BLaER1 treated with 17β-estradiol and CSF1 and Interleukin-3, amounts not matched to agents 10 nM and 100 nM (cell line): ENCODE measurements at regions not wholly inside any gene's neighbourhood (a gene's known extent, or its start where the extent isn't known, plus 50 kb on each side); places are given as distances from the start of the nearest gene placed in this dataset.

Experiments used
- H3K27ac ChIP-seq, 11 experiments: shearing (Covaris generic); formaldehyde crosslinking; 2 replicates each; pipeline ENCODE4 v1.8.1; 2022
- H3K27me3 ChIP-seq, 11 experiments: shearing (Covaris generic); formaldehyde crosslinking; 2 replicates each; pipeline ENCODE4 v1.8.1; 2022
- H3K36me3 ChIP-seq, 11 experiments: shearing (Covaris generic); formaldehyde crosslinking; 2 replicates each; pipeline ENCODE4 v1.8.1; 2022
- H3K4me1 ChIP-seq, 10 experiments: shearing (Covaris generic); formaldehyde crosslinking; 2 replicates each; pipeline ENCODE4 v1.8.1; 2022
- H3K4me2 ChIP-seq, 11 experiments: shearing (Covaris generic); formaldehyde crosslinking; 2 replicates each; pipeline ENCODE4 v1.8.1; 2022
- H3K4me3 ChIP-seq, 10 experiments: shearing (Covaris generic); formaldehyde crosslinking; 2 replicates each; pipeline ENCODE4 v1.8.1; 2022
- H3K9ac ChIP-seq, 11 experiments: shearing (Covaris generic); formaldehyde crosslinking; 2 replicates each; pipeline ENCODE4 v1.8.1; 2022
- H3K9me3 ChIP-seq, 11 experiments: shearing (Covaris generic); formaldehyde crosslinking; replicated peaks in 1 of 11; 2 replicates each; pipeline ENCODE4 v1.8.1; 2022
- H4K20me1 ChIP-seq, 11 experiments: shearing (Covaris generic); formaldehyde crosslinking; 2 replicates each; pipeline ENCODE4 v1.8.1; 2022
- Cebpa-rat ChIP-seq, 11 experiments: shearing (Covaris generic); IDR thresholded peaks; 2 replicates each; pipeline ENCODE4 v1.8.1; 2022

- H3K9me3 ChIP-seq: no peaks in the 10 kb centered on the region
- no peaks in the 10 kb centered on the region for H3K4me1 ChIP-seq
- TF ChIP-seq Cebpa-rat (IDR thresholded peaks at IDR 0.05): no peak
- H3K4me2 ChIP-seq: no peak overlapping the region
- no peak overlapping the region for H3K27ac ChIP-seq
- no peaks in the 10 kb centered on the region for H3K36me3 ChIP-seq
- no peak overlapping the region for H3K9ac ChIP-seq
- no peak overlapping the region for H3K4me3 ChIP-seq
- no peaks in the 10 kb centered on the region for H4K20me1 ChIP-seq
- no peaks in the 10 kb centered on the region for H3K27me3 ChIP-seq
Measured at GRCh38 chr1:194174528-194174927, 988.1 kb upstream of the B3GALT2 start.

GRCh38 chr1:194171596-194171995 is 985.2 kb upstream of the B3GALT2 start:
- Histone ChIP-seq H3K4me1 (no peaks in the 10 kb centered on the region), H3K27me3 (no peaks in the 10 kb centered on the region), H3K4me3 (no peak overlapping the region), H3K9me3 (peaks cover 0 to 6% (median 0%) of the 10 kb centered on the region in 11 experiments; a peak in 5 of 22 replicates), H4K20me1 (no peaks in the 10 kb centered on the region), H3K27ac (no peak overlapping the region), H3K36me3 (no peaks in the 10 kb centered on the region), H3K4me2 (no peak overlapping the region), H3K9ac (no peak overlapping the region)
- TF ChIP-seq Cebpa-rat (IDR thresholded peaks at IDR 0.05): no peak

GRCh38 chr1:194167956-194168640 is 981.7 kb upstream of the B3GALT2 start:
- TF ChIP-seq Cebpa-rat (IDR thresholded peaks at IDR 0.05): no peak
- H3K4me3 ChIP-seq: no peak overlapping the region

GRCh38 chr1:194164755-194165154 is 978.3 kb upstream of the B3GALT2 start:
- no peak for TF ChIP-seq Cebpa-rat (IDR thresholded peaks at IDR 0.05)

More at GRCh38 chr1:194167956-194168640, 981.7 kb upstream of the B3GALT2 start:
- Histone ChIP-seq H3K4me2 (no peak overlapping the region), H3K4me1 (no peaks in the 10 kb centered on the region), H3K9me3 (peaks cover 0 to 6% (median 0%) of the 10 kb centered on the region in 11 experiments; a peak in 5 of 22 replicates), H3K36me3 (no peaks in the 10 kb centered on the region), H3K27me3 (no peaks in the 10 kb centered on the region), H3K27ac (no peak overlapping the region), H4K20me1 (no peaks in the 10 kb centered on the region), H3K9ac (no peak overlapping the region)

DNA sequence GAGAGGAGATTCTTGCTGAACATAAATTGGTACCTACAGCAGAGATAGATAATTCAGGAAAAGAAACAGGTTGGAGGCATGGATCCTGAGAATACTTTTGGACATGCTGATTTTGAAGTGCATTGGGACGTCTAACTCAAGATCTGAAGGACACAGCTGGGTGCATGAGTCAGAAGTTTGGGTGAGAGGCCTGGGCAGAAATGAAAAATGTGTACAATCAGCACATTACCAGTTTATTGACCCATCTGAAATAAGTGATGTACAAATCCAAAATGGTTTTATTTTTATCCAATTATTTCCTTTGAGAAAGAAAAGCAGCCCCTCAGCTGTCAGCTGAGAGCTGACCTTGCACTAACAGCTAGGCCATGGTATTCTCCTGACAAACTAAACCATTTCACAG is 975.2 kb upstream of the B3GALT2 start:
- H3K4me2 ChIP-seq: no peak overlapping the region
- H3K27me3 ChIP-seq: no peaks in the 10 kb centered on the region
- no peak overlapping the region for H3K4me3 ChIP-seq
- peaks cover 4 to 8% (median 6%) of the 10 kb centered on the region in 11 experiments; a peak in 14 of 22 replicates for H3K9me3 ChIP-seq
- H3K4me1 ChIP-seq: no peaks in the 10 kb centered on the region
- TF ChIP-seq Cebpa-rat (IDR thresholded peaks at IDR 0.05): no peak
- H3K9ac ChIP-seq: no peak overlapping the region
- H3K27ac ChIP-seq: no peak overlapping the region
- H3K36me3 ChIP-seq: no peaks in the 10 kb centered on the region
- H4K20me1 ChIP-seq: no peaks in the 10 kb centered on the region

More at GRCh38 chr1:194164755-194165154, 978.3 kb upstream of the B3GALT2 start:
- Histone ChIP-seq H3K27me3 (no peaks in the 10 kb centered on the region), H3K4me2 (no peak overlapping the region), H3K27ac (no peak overlapping the region), H3K9me3 (peaks cover 0 to 6% (median 0%) of the 10 kb centered on the region in 11 experiments; a peak in 5 of 22 replicates), H3K9ac (no peak overlapping the region), H3K4me3 (no peak overlapping the region), H3K36me3 (no peaks in the 10 kb centered on the region), H4K20me1 (no peaks in the 10 kb centered on the region), H3K4me1 (no peaks in the 10 kb centered on the region)

GRCh38 chr1:194159941-194160340 is 973.5 kb upstream of the B3GALT2 start:
- H4K20me1 ChIP-seq: no peaks in the 10 kb centered on the region
- H3K9me3 ChIP-seq: peaks cover 4 to 8% (median 6%) of the 10 kb centered on the region in 11 experiments; a peak in 14 of 22 replicates
- no peak overlapping the region for H3K4me2 ChIP-seq
- no peak overlapping the region for H3K27ac ChIP-seq
- no peaks in the 10 kb centered on the region for H3K4me1 ChIP-seq
- no peak overlapping the region for H3K4me3 ChIP-seq
- TF ChIP-seq Cebpa-rat (IDR thresholded peaks at IDR 0.05): no peak
- no peaks in the 10 kb centered on the region for H3K36me3 ChIP-seq
- H3K27me3 ChIP-seq: no peaks in the 10 kb centered on the region
- H3K9ac ChIP-seq: no peak overlapping the region

GRCh38 chr1:194155962-194156361 is 969.5 kb upstream of the B3GALT2 start:
- TF ChIP-seq Cebpa-rat (IDR thresholded peaks at IDR 0.05): no peak
- H3K9me3 ChIP-seq: peaks cover 4 to 8% (median 6%) of the 10 kb centered on the region in 11 experiments; a peak in 14 of 22 replicates

DNA sequence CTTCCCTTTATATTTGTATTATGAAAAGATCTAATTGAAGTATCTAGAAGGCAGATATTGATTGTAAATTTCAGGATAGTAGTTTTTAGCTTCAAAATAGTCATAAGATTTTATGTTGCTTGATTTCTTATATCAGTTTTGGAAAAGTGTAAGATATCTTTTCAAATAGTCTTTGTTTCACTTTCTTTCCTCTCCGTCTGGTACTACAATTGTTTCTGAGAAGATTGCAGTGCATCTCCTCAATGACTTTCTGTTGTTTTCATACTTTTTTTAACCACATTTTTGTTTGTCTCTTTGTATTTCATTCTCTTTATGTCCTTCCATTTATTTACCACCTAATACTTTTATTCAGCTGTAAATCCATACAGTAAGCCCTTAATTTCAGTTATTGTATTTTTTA is 964.6 kb upstream of the B3GALT2 start:
- no peak overlapping the region for H3K4me2 ChIP-seq
- H3K4me1 ChIP-seq: no peaks in the 10 kb centered on the region
- no peak overlapping the region for H3K4me3 ChIP-seq
- no peak overlapping the region for H3K27ac ChIP-seq
- no peak overlapping the region for H3K9ac ChIP-seq
- H3K27me3 ChIP-seq: no peaks in the 10 kb centered on the region
- TF ChIP-seq Cebpa-rat (IDR thresholded peaks at IDR 0.05): no peak
- H3K9me3 ChIP-seq: no peaks in the 10 kb centered on the region
- no peaks in the 10 kb centered on the region for H3K36me3 ChIP-seq
- H4K20me1 ChIP-seq: no peaks in the 10 kb centered on the region

More at GRCh38 chr1:194155962-194156361, 969.5 kb upstream of the B3GALT2 start:
- no peaks in the 10 kb centered on the region for H4K20me1 ChIP-seq
- no peak overlapping the region for H3K4me2 ChIP-seq
- H3K4me3 ChIP-seq: no peak overlapping the region
- H3K27me3 ChIP-seq: no peaks in the 10 kb centered on the region
- no peak overlapping the region for H3K27ac ChIP-seq
- no peak overlapping the region for H3K9ac ChIP-seq
- no peaks in the 10 kb centered on the region for H3K36me3 ChIP-seq
- H3K4me1 ChIP-seq: no peaks in the 10 kb centered on the region

GRCh38 chr1:194150242-194150641 is 963.8 kb upstream of the B3GALT2 start:
- Histone ChIP-seq H3K9me3 (no peaks in the 10 kb centered on the region), H3K4me2 (no peak overlapping the region), H3K27ac (no peak overlapping the region), H3K4me3 (no peak overlapping the region), H3K36me3 (no peaks in the 10 kb centered on the region), H3K9ac (no peak overlapping the region), H4K20me1 (no peaks in the 10 kb centered on the region), H3K27me3 (no peaks in the 10 kb centered on the region), H3K4me1 (no peaks in the 10 kb centered on the region)
- no peak for TF ChIP-seq Cebpa-rat (IDR thresholded peaks at IDR 0.05)

- Histone ChIP-seq H3K4me3 (no peak overlapping the region), H4K20me1 (no peaks in the 10 kb centered on the region), H3K4me1 (no peaks in the 10 kb centered on the region), H3K36me3 (no peaks in the 10 kb centered on the region), H3K9ac (no peak overlapping the region), H3K4me2 (no peak overlapping the region), H3K9me3 (no peaks in the 10 kb centered on the region), H3K27me3 (no peaks in the 10 kb centered on the region), H3K27ac (no peak overlapping the region)
- TF ChIP-seq Cebpa-rat (IDR thresholded peaks at IDR 0.05): no peak
Measured at GRCh38 chr1:194133152-194133551, 946.7 kb upstream of the B3GALT2 start.
